IPS-20b (cell line): ENCODE measurements at regions not wholly inside any gene's neighbourhood (a gene's known extent, or its start where the extent isn't known, plus 50 kb on each side); places are given as distances from the start of the nearest gene placed in this dataset.

ENCODE experiments used
- H3K27ac ChIP-seq: one replicate; pipeline ENCODE4 v1.5.1; 2013; ENCODE audit warnings: low read length
- H3K27me3 ChIP-seq: 2 replicates; pipeline ENCODE4 v1.6.1; 2013; ENCODE audit warnings: mild to moderate bottlenecking, low read length, inconsistent platforms; ENCODE audit not compliant: insufficient read depth
- H3K36me3 ChIP-seq: 2 replicates; pipeline ENCODE4 v1.6.1; 2013; ENCODE audit warnings: low read depth, mild to moderate bottlenecking, inconsistent platforms, low read length, moderate library complexity; ENCODE audit not compliant: insufficient read depth
- H3K4me1 ChIP-seq: 2 replicates; pipeline ENCODE4 v1.6.1; 2013; ENCODE audit warnings: mild to moderate bottlenecking, control low read depth, inconsistent platforms, low read length, moderate library complexity; ENCODE audit not compliant: insufficient read depth
- H3K4me3 ChIP-seq: 2 replicates; pipeline ENCODE4 v1.5.1; 2013; ENCODE audit warnings: mild to moderate bottlenecking, low read length, inconsistent platforms
- H3K9ac ChIP-seq: 2 replicates; pipeline ENCODE4 v1.6.1; 2013; ENCODE audit warnings: low read depth, mild to moderate bottlenecking, inconsistent platforms, low read length, moderate library complexity
- H3K9me3 ChIP-seq: 2 replicates; pipeline ENCODE4 v1.6.1; 2013; ENCODE audit warnings: mild to moderate bottlenecking, low read depth, low read length, inconsistent platforms; ENCODE audit not compliant: insufficient read depth

- H3K27me3 ChIP-seq, result no peaks in the 10 kb centered on the region
- no peaks in the 10 kb centered on the region for H3K4me1 ChIP-seq
- no peaks in the 10 kb centered on the region for H3K36me3 ChIP-seq
- H3K9me3 ChIP-seq, result no peaks in the 10 kb centered on the region
- H3K4me3 ChIP-seq, result no peak overlapping the region
- no peak overlapping the region for H3K9ac ChIP-seq
- no peak overlapping the region for H3K27ac ChIP-seq
Observed at GRCh38 chr3:84755860-84756259, 202.9 kb upstream of the CADM2 start.

- H3K27ac ChIP-seq, result no peak overlapping the region
- H3K9ac ChIP-seq, result no peak overlapping the region
- H3K27me3 ChIP-seq, result no peaks in the 10 kb centered on the region
- no peaks in the 10 kb centered on the region for H3K36me3 ChIP-seq
- H3K4me1 ChIP-seq, result no peaks in the 10 kb centered on the region
- H3K4me3 ChIP-seq, result no peak overlapping the region
- no peaks in the 10 kb centered on the region for H3K9me3 ChIP-seq
Observed at GRCh38 chr3:84759361-84759760, 199.4 kb upstream of the CADM2 start.

- Histone ChIP-seq H3K4me1 (no peaks in the 10 kb centered on the region), H3K9ac (no peak overlapping the region), H3K9me3 (peaks cover 5% of the 10 kb centered on the region), H3K4me3 (no peak overlapping the region), H3K27ac (no peak overlapping the region), H3K36me3 (no peaks in the 10 kb centered on the region), H3K27me3 (no peaks in the 10 kb centered on the region)
Observed at GRCh38 chr3:84772841-84773240, 185.9 kb upstream of the CADM2 start.

GRCh38 chr3:84783281-84783680 is 175.5 kb upstream of the CADM2 start:
- H3K36me3 ChIP-seq, result no peaks in the 10 kb centered on the region
- no peaks in the 10 kb centered on the region for H3K9me3 ChIP-seq

GRCh38 chr3:84789961-84790360 is 168.8 kb upstream of the CADM2 start:
- Histone ChIP-seq H3K27me3 (no peaks in the 10 kb centered on the region), H3K4me3 (no peak overlapping the region), H3K9me3 (no peaks in the 10 kb centered on the region), H3K36me3 (no peaks in the 10 kb centered on the region), H3K4me1 (no peaks in the 10 kb centered on the region), H3K9ac (no peak overlapping the region), H3K27ac (no peak overlapping the region)

More at GRCh38 chr3:84783281-84783680, 175.5 kb upstream of the CADM2 start:
- H3K9ac ChIP-seq, result no peak overlapping the region
- no peaks in the 10 kb centered on the region for H3K27me3 ChIP-seq
- H3K4me3 ChIP-seq, result no peak overlapping the region
- H3K27ac ChIP-seq, result no peak overlapping the region
- H3K4me1 ChIP-seq, result no peaks in the 10 kb centered on the region

- H3K4me1 ChIP-seq, result 0 out of 2 replicates have a peak, but pooled peaks cover under 1% of the 10 kb centered on the region
- H3K27me3 ChIP-seq, result no peaks in the 10 kb centered on the region
- H3K36me3 ChIP-seq, result no peaks in the 10 kb centered on the region
- no peaks in the 10 kb centered on the region for H3K9me3 ChIP-seq
- H3K27ac ChIP-seq, result no peak overlapping the region
- H3K4me3 ChIP-seq, result no peak overlapping the region
- H3K9ac ChIP-seq, result no peak overlapping the region
Observed at GRCh38 chr3:84806958-84807357, 151.8 kb upstream of the CADM2 start.

- H3K9me3 ChIP-seq, result peaks cover 8% of the 10 kb centered on the region; the same call in 1 of the 2 replicates
- H3K27me3 ChIP-seq, result no peaks in the 10 kb centered on the region
Observed at GRCh38 chr3:84820126-84820525, 138.7 kb upstream of the CADM2 start.

GRCh38 chr3:84820906-84821305 is 137.9 kb upstream of the CADM2 start:
- no peak overlapping the region for H3K9ac ChIP-seq
- no peak overlapping the region for H3K4me3 ChIP-seq
- H3K27ac ChIP-seq, result no peak overlapping the region
- H3K9me3 ChIP-seq, result peaks cover 8% of the 10 kb centered on the region; the same call in 1 of the 2 replicates
- H3K27me3 ChIP-seq, result no peaks in the 10 kb centered on the region
- no peaks in the 10 kb centered on the region for H3K4me1 ChIP-seq
- H3K36me3 ChIP-seq, result no peaks in the 10 kb centered on the region

More at GRCh38 chr3:84820126-84820525, 138.7 kb upstream of the CADM2 start:
- Histone ChIP-seq H3K9ac (no peak overlapping the region), H3K4me1 (no peaks in the 10 kb centered on the region), H3K4me3 (no peak overlapping the region), H3K36me3 (no peaks in the 10 kb centered on the region), H3K27ac (no peak overlapping the region)

- Histone ChIP-seq H3K36me3 (no peaks in the 10 kb centered on the region), H3K27ac (no peak overlapping the region), H3K9ac (no peak overlapping the region), H3K9me3 (no peaks in the 10 kb centered on the region), H3K4me3 (no peak overlapping the region), H3K27me3 (no peaks in the 10 kb centered on the region), H3K4me1 (no peaks in the 10 kb centered on the region)
Observed at GRCh38 chr3:84825817-84826216, 133.0 kb upstream of the CADM2 start.

GRCh38 chr3:84830476-84830875 is 128.3 kb upstream of the CADM2 start:
- peaks cover 6% of the 10 kb centered on the region; the same call in 1 of the 2 replicates for H3K4me1 ChIP-seq
- no peak overlapping the region for H3K4me3 ChIP-seq

GRCh38 chr3:84835366-84835765 is 123.4 kb upstream of the CADM2 start:
- Histone ChIP-seq H3K27ac (peak overlapping the region; percentile 15), H3K4me3 (no peak overlapping the region), H3K36me3 (no peaks in the 10 kb centered on the region), H3K9ac (no peak overlapping the region; the same call in 1 of the 2 replicates), H3K4me1 (peaks cover 19% of the 10 kb centered on the region; the same call in 1 of the 2 replicates), H3K9me3 (peaks cover 10% of the 10 kb centered on the region; the same call in 1 of the 2 replicates), H3K27me3 (no peaks in the 10 kb centered on the region)

More at GRCh38 chr3:84830476-84830875, 128.3 kb upstream of the CADM2 start:
- Histone ChIP-seq H3K36me3 (no peaks in the 10 kb centered on the region), H3K9ac (no peak overlapping the region), H3K27me3 (no peaks in the 10 kb centered on the region), H3K9me3 (peaks cover 10% of the 10 kb centered on the region; the same call in 1 of the 2 replicates), H3K27ac (no peak overlapping the region)

GRCh38 chr3:84836961-84837360 is 121.8 kb upstream of the CADM2 start:
- H3K9me3 ChIP-seq, result peaks cover 10% of the 10 kb centered on the region; the same call in 1 of the 2 replicates
- H3K4me3 ChIP-seq, result peak overlapping the region; percentile 5; the same call in 1 of the 2 replicates
- no peaks in the 10 kb centered on the region for H3K36me3 ChIP-seq
- no peaks in the 10 kb centered on the region for H3K27me3 ChIP-seq
- H3K27ac ChIP-seq, result peak overlapping the region; percentile 89
- peak overlapping the region; percentile 67; the same call in 1 of the 2 replicates for H3K9ac ChIP-seq
- H3K4me1 ChIP-seq, result peaks cover 23% of the 10 kb centered on the region; the same call in 1 of the 2 replicates
